AG09309 (cell line): ENCODE measurements at regions not wholly inside any gene's neighbourhood (a gene's known extent, or its start where the extent isn't known, plus 50 kb on each side); places are given as distances from the start of the nearest gene placed in this dataset.

Experiments
- DNase-seq: peaks from one replicate; pipeline ENCODE4 v3.0.0-alpha.2; 2010; ENCODE audit warnings: low read depth
- H3K4me3 ChIP-seq: 2 replicates; pipeline ENCODE4 v1.5.1; 2011; ENCODE audit warnings: mild to moderate bottlenecking, low read depth, low read length, moderate library complexity; ENCODE audit not compliant: control insufficient read depth
- TF ChIP-seq, protein P1 (sequence below): IDR thresholded peaks from 2 replicates; pipeline ENCODE4 v1.5.1; 2011; ENCODE audit warnings: mild to moderate bottlenecking, low read depth, low read length, inconsistent platforms; ENCODE audit not compliant: insufficient read depth, control insufficient read depth; ENCODE audit errors: missing control alignments

DNA sequence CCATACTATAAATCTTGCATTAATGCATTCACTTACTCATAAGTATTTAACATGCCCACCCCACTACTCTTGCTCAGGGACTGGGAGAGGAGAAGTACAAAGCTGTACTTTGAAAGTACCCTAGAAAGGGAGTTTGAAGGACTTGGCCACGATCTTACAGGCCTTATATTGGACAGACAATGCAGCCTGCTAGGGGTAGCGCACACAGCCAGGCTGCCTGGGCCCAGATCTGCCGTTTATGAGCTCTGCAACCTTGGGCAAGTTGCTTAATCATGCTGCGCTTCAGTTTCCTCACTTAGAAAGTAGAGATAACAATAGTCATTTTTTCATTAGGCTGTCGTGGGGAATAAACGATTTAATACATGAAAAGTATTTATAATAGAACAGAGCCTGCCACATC is 110.1 kb downstream of the CDC7 start:
- TF ChIP-seq, protein P1, sequence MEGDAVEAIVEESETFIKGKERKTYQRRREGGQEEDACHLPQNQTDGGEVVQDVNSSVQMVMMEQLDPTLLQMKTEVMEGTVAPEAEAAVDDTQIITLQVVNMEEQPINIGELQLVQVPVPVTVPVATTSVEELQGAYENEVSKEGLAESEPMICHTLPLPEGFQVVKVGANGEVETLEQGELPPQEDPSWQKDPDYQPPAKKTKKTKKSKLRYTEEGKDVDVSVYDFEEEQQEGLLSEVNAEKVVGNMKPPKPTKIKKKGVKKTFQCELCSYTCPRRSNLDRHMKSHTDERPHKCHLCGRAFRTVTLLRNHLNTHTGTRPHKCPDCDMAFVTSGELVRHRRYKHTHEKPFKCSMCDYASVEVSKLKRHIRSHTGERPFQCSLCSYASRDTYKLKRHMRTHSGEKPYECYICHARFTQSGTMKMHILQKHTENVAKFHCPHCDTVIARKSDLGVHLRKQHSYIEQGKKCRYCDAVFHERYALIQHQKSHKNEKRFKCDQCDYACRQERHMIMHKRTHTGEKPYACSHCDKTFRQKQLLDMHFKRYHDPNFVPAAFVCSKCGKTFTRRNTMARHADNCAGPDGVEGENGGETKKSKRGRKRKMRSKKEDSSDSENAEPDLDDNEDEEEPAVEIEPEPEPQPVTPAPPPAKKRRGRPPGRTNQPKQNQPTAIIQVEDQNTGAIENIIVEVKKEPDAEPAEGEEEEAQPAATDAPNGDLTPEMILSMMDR = no peak
- no peak for DNase-seq
- no peak overlapping the region for H3K4me3 ChIP-seq

DNA sequence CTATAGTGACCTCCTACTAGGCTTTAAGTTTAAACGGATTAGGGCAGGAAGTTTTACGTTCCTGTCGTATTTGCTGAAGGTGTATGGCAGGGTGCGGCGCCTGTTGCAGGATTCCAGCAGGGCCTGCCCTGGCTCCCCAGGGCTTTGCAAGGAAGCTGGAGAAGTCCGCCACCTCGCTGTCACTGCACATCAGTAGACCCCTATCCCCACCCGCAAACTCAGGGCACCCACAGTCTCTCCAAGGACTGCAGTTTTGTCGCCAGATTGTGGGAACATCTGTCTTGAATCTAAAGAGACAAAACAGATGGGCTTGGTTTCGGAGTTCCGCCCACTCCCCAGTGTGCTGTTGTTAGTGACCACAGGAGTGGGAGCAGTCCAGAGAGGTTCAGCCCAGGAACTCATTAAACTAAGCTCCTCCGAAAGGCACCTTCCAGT is 110.8 kb downstream of the CDC7 start:
- DNase-seq = no peak
- no peak overlapping the region for H3K4me3 ChIP-seq
- TF ChIP-seq, protein P1 = no peak

DNA sequence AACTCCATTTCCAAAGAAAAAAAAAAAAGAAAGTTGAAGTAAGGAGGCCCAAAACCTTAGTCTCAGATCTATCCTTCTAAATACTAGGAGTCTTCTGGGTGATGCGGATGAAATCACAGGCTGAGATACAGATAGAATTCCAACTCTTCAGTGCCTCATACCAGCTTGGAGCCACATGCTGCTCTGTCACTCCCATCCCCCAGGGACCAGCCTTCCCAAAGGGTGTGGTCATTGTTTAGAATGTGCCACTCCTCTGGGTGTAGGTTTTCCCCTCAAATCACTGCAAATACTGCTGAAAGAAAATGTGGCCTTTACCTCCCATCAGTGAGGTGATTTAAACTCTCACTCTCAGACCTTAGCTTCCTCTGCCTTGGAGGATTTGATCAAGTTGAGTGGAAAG is 112.9 kb downstream of the CDC7 start:
- no peak overlapping the region for H3K4me3 ChIP-seq
- TF ChIP-seq, protein P1 = no peak
- no peak for DNase-seq

DNA sequence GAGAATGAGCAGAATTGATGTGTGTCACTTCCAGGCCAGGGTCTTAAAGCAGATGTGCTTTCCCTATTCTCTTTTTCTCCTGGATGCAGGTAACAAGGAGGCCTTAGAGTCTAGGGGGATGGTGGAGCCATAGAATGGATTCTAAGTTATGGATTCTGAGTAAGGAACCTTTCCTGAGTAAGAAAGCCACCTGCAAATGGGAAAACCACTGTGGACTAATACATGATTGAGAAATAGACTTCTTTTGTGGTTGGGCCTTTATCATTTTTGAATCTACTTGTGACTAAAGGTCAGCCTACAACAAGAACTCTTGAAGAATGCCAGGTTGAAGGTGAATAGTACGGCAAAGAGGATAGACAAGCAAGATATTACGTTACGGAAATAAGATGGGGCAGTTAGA is 116.1 kb downstream of the CDC7 start:
- no peak overlapping the region for H3K4me3 ChIP-seq
- DNase-seq = no peak
- TF ChIP-seq, protein P1 = no peak

DNA sequence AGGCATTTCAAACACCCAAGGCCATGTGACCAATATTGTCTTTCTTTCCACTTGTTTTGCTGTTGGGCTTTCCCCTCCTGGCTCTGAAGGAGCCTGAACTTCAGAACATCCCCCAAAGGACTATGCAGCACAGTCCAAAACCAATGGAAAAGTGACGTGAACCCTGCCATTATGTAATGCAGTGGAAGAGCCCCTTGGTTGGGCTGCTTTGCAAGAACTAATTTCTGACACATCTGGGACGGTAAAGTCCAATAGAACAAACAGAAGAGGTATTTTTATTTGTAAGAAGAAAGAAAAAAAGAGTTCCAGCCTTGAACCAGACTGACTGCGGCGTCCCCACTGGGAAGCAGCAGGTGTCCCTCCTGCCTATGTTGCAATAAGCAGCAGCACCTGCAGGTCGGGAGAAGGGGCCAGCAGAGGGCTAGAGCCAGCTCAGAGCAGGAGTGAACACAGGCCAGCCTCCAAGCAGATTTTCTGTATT is 116.7 kb downstream of the CDC7 start:
- TF ChIP-seq, protein P1 = no peak
- DNase-seq = no peak

DNA sequence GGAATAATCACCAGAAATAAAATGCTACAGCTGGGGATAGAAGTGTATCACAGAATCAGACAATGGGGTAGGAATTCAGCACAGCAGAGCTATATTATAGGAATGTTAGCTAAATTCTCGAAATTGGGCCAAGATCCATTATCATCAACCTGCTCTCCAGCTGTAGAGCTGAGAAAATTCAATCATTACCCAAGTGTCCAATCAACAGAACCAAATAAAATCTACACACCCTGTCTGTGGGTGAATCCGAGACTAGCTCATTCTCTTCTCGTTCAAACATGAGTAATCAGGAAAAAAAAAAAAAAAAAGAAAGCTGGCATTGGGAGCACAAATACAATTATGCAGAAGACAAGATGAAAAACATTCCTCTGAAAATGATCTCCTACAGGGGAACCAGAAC is 119.2 kb downstream of the CDC7 start:
- no peak overlapping the region for H3K4me3 ChIP-seq
- TF ChIP-seq, protein P1 = no peak
- no peak for DNase-seq

More for the DNA sequence above, 116.7 kb downstream of the CDC7 start:
- H3K4me3 ChIP-seq = no peak overlapping the region

DNA sequence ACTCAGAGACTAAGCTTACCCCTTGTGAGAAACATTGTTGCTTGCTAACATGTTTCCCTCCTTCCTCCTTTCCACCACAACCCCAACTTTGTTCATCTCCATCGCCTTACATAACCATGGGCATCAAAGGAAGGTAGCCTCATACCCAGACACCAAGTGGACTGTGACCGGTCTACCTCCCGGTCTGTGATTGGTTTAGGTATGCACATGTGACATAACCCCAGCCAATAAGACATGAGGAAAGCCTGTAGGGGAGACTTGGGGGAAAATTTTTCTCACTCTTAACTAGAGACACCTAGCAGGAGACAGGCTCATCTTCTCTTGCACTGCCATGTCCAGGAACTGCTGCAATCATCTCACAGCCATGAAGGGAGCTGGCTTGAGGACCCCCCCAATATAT is 120.7 kb downstream of the CDC7 start:
- TF ChIP-seq, protein P1 = no peak
- H3K4me3 ChIP-seq = no peak overlapping the region
- DNase-seq = no peak
